SKM-1 treated with dmso at 0.1 percent for 144 hours (cell line): ENCODE measurements at regions not wholly inside any gene's neighbourhood (a gene's known extent, or its start where the extent isn't known, plus 50 kb on each side); places are given as distances from the start of the nearest gene placed in this dataset.

Source experiments
- DNase-seq: peaks from one replicate; lab custom pipeline; 2025; ENCODE audit not compliant: unreplicated experiment; lab: John Stamatoyannopoulos, UW

DNA sequence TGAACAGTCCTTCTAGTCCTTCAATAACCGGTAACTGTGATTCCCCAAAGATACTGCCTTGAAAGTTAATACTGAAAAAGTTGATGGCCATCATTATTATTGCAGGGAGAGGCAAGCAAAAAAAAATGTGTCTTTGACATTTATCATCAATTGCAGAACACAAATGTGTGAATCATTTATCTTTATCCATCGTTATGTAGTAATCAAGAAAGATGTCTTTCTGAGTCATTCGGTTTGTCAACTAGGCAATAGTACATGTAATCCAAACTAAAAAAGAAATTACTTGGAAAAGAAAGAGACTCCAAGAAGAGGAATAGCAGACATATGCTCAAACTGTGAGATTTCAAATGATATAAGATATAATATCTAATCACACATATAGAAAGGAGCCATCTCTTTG, 473.0 kb downstream of the CETN3 start:
- no peak for DNase-seq

- no peak for DNase-seq
These were observed 475.5 kb downstream of the CETN3 start for GRCh38 chr5:89934069-89934468.

GRCh38 chr5:89932771-89933181, 476.8 kb downstream of the CETN3 start:
- no peak for DNase-seq

DNA sequence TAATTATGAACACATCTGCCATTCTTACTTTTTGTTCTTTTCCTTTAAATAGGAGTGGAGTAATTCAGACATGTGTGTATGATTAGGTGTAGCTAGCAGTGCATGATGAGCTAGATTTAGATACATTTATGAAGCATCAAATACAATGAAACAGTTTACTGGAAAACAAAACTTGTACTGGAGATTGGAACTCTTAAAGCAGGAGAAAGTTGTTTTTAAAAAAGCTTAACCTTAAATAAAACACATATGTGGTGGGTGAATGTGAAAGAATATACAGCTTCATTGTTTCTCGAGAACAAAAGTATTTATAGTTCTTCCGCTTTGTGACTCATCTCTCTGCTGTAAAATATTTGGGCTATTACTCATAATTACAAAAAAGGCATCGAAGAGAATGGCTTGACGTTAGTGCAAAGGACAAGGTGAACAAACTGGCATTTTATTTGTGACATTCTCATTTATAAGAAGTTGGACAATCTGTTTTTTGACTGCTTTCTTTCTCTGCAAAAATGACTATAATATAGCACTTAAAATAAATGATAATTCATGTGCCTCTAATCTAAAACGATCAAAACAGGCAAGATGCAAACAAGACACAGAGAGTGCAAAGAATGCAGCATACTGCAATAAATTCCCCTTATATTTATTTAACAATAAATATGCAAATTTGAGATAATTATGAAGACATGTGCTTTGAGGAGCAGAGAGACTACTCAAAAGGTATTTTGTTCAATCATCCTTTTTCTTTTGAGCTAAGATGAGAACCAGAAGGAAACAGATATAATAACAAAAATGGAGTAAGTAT, 478.8 kb downstream of the CETN3 start:
- no peak for DNase-seq

DNA sequence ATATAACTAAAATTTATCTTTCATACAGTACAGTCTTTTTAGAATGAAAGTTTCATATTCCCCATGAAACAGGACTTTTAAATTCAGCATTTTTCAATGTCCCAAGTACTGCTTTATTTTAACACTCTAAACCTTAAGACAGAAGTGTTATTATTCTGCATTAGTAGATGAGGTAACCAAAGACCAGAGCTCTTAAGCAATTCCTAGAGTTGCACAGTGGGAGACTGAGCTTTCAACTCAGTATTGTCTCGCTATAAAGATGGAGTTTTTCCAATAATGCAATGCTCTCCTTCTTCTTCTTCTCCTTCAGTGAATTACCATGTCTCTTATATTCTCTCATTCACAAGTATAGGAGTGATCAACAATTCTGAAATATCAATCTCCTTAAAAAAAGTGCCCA, 479.7 kb downstream of the CETN3 start:
- DNase-seq, result no peak

DNA sequence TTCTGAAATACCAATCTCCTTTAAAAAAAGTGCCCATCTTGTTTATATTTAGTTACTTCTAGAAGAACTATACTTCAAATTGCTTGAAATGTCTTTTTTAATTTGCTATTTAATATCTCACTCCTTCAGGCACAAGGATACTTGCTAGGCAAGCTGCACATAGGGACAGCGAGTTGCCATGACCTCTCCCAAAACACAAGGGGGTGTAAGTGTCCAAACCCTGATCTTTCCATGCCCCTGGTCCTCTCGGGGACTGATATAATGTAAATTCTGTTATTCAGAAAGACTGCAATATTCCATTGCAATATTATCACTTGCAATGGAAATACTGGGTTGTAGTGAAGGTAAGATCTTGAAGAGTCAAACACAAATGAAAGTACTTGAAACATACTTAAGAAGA, 480.4 kb downstream of the CETN3 start:
- no peak for DNase-seq

DNA sequence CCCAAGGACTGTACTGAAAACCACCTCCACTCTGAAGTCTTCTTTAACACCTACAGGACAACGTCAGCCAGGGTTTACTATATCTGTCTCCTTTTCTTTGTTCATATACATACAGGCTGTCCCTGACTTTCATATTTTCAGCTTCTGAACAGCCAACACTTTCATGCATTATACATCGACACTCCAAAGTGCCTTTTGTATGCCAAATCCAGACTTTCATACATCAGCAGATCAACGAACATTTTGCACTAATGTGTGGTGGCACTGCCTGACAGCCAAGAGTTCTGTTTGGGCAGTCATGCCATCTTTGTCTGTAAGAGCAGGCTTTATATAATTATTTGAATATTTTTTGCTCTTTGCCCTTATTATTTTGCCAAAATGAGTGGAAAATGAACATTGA, 487.4 kb downstream of the CETN3 start:
- DNase-seq, result no peak

GRCh38 chr5:89917112-89917511, 492.4 kb downstream of the CETN3 start:
- DNase-seq, result no peak

DNA sequence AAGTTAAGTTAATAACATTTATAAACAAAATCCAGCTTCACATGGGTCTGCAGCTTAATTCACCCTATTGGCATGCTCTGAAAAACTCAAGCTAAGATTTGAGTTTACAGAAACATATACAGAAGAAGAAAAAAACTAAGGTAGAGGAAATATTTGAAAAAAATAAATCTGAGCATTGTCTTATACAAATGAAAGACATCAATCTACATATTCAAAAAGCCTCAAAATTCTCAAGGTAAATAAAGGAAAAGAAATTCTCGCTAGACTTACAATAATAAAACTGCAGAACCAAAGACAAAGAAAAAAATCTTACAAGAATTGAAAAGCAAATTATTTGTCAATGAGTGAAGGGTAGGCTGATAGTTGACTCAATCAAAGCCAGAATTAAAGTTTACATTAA, 493.4 kb downstream of the CETN3 start:
- no peak for DNase-seq

DNA sequence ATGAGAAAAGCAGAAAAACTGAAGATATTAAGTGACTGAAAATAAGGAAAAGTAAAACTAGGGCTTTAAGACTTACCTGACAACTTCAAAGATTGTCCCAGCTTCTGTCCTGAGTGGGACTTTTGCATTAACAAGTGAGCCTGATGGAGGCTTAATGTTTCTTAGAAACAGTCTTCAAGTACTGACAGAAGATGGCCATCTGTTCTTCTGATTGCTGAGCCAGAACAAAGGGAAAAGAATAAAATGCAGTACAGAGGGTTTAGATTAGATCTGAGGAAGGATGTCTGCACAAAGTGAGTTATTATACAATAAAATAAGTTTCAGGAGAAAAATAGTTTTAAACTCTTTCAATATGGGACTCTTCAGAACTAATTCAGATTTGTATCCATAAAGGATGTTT, 500.7 kb downstream of the CETN3 start:
- no peak for DNase-seq

GRCh38 chr5:89904442-89904841, 505.1 kb downstream of the CETN3 start:
- DNase-seq, result no peak

- DNase-seq, result no peak
These were observed 507.6 kb downstream of the CETN3 start for GRCh38 chr5:89901983-89902382.

DNA sequence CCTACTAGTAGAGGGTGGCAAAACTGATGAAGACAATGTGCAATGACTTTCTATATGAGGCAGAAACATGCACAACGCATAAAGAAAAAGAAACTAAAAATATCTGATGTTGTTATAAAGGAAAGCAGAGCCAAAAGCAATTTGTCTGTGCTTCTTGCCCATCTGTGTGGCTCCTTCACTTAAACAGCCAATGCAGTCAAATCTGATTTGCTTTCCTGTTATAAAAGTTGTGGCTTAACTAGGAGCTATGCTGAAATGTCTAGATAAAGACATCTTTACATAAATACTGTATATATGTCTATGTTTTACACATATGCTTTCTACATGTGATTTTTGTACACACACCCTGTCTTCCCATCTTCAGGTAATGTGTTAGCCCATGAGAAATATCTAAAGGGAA, 508.2 kb downstream of the CETN3 start:
- no peak for DNase-seq

- DNase-seq, result no peak
These were observed 509.2 kb downstream of the CETN3 start for GRCh38 chr5:89900346-89900745.

DNA sequence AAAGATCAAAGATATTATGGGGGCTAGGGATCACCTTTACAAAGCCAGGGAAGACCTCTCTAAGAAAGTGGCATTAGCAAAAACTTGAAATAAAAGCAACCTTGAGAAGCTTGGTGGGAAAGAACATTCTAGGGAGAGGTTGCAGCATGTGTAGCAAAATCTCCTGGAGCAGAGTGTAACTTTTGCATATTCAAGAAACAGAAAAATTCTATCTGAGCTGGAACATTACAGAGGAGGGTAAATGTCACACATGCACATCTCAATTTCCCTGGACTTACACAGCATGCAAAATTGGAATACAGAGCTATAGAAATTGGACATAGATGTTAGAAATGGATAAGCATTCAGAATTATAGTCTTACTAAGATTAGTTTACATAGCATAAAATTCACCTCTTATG, 510.0 kb downstream of the CETN3 start:
- no peak for DNase-seq

GRCh38 chr5:89893546-89893945, 516.0 kb downstream of the CETN3 start:
- no peak for DNase-seq

- no peak for DNase-seq
These were observed 523.9 kb downstream of the CETN3 start for GRCh38 chr5:89885670-89886069.

DNA sequence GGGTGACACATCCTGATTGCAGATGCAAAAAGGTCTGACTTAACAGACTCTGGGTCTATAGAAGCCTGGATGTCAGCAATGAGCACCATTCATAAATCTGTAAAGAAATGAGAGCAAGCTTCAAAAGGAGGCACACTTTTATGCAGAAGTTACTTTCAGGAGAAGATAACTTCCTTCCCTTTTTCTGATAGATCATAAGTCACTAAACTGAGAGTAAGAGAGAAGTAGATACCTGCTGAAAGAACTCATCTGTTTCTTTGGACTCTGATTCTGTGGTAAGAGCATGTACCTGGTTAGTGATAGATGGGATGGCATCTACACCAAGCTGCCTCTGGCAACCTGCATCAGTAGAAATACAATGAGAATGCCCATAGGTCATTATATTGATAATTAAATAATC, 525.6 kb downstream of the CETN3 start:
- no peak for DNase-seq

DNA sequence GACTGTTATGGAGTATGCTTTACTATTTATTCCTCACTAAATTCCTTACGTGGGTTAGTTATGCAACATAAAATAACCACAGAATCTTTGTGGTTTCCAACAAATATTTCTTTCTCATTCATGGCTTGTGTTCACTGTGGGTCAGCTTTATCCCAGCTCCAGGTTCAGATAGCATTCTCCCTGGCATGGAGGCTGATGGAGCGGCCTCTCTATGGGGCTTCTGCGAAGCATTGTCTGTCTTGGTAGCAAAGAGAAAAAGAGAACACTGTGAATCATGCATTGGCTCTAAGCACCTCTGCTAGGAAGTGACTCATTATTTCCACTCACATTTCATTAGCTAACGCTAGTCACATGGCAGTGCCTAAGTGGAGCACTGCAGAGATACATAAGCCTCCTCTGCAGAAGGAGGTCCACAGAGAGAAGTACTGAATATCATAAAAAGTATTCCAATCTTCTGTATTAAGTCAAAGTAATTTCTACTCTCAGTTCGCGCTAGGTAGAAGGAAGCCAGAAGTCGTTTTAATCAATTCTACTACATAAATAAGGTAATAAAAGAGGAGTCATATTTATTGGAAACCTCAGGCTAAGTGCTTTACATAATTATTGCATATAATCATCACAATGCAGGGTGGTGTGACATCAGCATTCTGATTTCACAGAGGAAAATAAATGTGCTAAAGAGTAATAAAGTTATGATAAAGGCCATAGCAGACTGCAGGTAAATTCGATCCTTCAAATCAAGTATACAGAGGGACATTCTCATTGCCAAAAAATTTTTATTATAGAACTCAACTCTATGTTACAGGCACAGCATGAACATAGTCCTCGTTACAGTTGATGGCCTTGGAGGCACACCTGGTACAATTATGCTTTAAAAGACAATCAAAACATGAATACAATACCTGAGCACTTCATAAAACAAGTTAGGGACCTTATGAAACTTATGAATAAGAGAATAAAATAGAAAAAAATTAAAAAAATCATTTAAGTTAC, 531.1 kb downstream of the CETN3 start:
- no peak for DNase-seq

DNA sequence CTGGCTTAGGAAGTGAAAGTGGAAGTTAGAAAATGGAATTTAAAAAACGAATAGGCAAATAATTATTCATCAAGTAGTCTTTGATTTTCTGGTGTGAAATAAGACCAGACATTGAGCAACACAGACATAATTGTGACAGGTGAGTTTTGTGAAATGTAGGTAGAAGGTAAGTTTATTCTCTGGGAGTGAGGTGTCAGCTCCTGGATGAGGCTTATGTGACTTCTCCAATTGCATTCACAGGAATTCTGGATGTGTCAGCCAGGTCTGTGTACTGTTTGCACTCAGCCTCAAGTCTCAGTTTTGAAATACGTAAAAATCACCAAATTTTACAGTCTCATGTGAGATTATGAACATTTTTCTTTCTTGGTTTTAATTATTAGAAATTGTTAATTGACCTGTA, 537.6 kb downstream of the CETN3 start:
- no peak for DNase-seq

- no peak for DNase-seq
These were observed 540.2 kb downstream of the CETN3 start for GRCh38 chr5:89869346-89869745.

DNA sequence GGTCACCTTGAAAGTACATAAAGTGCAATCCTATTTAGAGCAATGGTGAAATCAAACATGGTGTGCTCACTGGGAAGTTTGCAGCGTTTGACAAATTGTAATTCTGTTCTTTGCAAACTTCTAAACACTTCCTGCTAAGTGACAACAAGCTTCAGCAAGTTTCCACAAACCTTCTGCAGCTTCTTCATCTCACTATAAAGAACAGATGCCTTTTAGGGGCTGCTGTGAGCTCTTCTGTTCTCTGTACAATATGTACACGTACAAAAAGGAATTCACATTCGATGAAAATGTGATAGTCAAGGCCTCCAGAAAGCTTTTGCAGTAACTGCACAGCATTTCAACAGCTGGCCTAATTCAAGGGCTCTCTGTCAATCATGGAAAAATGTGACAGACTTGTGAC, 543.1 kb downstream of the CETN3 start:
- DNase-seq, result no peak
